ENCODE measurements at regions not wholly inside any gene's neighbourhood (a gene's known extent, or its start where the extent isn't known, plus 50 kb on each side); places are given as distances from the start of the nearest gene placed in this dataset.
"Not testable (repeated sequence)": the region's sequence is repeated elsewhere in the genome, so short reads cannot be mapped to it uniquely, and the experiment has no call there.

- DNase-seq, result no peak
Measured at GRCh38 chr7:108818742-108819141, 249.1 kb downstream of the DNAJB9 start.

DNA sequence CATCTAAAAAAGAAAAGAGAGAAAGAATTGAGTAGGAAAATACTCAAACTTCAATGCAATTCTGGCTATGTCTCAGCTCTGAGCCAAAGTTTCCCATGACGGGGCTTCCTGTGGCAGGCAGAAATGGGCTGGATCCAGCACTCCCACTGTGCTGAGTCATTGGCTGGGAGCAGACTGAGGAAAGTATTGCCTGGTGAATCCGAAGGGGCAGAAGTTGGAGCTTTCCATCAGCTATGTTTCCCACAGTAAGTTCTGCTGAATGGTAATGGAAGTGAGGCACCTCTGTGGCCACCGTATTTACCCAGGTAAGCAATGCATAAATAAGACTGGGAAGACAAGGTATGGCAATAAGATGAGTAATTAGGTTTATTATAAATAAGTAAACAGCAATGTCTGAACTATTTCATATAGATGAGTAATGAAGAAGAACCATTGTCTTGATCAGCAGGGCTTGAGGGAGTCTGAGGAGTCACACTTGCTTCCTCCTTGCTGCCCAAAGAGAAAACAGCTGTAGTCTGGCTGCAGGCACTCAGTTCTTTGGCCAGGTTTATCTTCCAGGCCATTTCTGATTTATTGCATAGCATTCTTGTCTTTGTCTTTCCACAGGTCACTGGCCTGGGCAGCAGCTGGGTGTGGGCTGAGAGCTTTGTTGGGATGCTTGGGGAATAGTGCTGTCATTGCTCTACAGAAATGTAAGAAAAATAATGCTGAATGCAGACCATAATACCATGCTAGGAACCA, 255.3 kb downstream of the DNAJB9 start:
- DNase-seq, result no peak

GRCh38 chr7:108825581-108825909, 255.9 kb downstream of the DNAJB9 start:
- DNase-seq, result no peak

DNA sequence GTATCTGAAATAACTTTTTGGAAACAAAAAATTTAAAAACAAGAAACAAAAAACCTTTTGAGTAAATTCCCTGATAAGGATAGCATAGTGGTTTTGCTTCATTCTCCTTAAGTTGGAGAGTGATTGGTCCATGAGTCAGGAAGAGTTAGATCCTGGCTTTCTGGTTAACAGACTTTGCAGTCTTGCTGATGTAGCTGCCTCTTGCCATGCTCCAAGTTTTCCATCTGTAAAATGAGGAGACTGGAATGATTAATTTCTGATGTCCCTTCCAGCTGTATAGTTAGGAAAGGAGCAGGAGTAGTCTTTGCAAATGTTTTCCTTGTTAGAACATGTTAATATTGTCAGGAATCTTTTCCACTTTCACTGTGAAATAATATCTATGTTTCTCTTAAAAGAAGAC, 266.6 kb downstream of the DNAJB9 start:
- DNase-seq, result no peak

DNA sequence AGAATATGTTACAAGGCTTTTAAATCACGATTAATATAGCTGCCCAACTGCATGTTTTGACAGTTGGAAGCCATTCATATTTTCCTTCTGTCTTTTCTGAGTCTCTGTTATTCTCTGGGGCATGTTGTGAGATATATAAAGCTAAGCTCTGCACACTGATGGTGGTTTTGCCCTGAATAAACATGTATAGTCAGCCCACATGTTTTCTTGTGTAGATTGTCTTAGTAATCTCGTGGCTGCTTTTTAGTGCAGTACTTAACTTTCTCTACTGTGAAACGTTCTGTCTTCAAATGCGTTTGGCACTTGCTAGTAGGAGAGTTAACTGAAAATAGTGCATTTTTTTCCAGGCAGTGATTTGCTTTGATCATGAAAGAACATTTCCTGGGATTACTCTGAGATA, 268.5 kb downstream of the DNAJB9 start:
- no peak for DNase-seq

DNA sequence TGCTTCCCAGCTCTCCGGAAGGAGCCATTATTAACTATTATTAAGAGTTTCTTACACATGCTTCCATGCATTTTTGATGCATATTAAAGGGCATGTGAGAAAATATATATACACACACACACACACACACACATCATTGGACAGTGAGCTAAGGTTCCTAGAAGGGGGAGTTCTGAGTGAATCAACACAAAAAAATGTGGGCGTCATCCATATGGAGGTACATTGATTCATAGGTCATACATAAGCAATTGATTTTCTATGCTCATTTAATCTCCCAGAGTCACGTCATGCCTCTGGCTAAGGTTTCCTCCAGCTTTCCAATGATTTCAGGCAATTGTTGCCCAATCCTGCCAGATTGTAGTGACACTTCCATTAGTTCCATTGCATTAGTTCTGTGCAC, 269.4 kb downstream of the DNAJB9 start:
- no peak for DNase-seq

DNA sequence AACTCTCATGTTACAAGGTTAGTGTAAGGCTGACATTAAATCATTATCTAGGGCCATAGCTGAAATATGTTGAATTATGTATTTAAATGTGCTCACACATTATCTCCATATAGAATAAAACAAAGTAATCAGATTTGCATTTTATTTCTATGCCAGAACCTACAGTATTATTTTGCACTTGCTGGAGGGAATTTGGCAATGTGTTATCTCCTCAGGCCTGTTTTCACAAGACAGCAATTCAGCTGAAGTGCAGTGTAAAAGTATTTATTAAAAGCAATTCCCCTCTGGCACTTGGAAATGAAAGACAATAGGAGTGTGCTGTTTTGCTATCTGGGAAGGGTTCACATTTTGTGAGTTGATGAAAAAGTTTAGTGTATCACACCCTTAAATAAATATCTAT, 276.3 kb downstream of the DNAJB9 start:
- no peak for DNase-seq

- no peak for DNase-seq
Measured at GRCh38 chr7:108846471-108846870, 276.8 kb downstream of the DNAJB9 start.

DNA sequence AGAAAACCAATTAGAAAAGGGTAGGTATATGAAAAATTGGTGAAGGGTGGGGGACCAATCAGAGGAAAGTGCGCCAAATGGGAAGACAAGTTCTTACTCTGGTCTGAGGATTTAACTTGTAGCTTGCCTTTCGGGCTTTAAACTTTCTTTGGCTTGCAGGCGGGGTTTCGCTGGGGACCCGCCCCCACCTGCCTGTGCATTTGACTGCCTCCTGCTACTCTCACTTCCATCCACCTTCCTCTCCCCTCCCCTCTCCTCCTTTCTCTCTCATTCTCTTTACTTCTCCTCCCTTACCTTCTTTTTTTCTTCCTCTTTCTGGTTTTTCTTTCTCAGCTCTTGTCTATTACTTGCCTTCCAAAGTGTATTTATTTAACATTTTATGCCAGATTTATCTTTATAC, 278.8 kb downstream of the DNAJB9 start:
- no peak for DNase-seq

DNA sequence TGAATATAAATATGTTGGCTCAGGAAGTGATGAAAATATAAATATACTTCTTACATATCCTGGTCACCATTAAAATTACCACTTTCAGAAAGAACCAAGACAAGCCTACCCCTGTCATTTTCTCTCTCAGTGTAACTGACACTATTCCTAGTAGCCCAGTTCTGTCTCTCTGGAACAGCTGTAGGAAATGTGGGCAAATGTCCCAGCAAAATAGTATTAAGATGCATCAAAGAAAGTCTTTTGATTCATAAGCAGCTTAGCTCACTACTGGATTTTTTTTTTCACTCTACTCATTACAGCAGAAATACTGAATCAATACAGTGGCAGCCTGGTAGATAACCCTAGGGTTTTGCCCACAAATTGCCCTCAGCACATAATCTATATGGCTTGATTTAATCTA, 290.9 kb downstream of the DNAJB9 start:
- DNase-seq, result no peak

GRCh38 chr7:108861071-108861470, 291.4 kb downstream of the DNAJB9 start:
- no peak for DNase-seq

DNA sequence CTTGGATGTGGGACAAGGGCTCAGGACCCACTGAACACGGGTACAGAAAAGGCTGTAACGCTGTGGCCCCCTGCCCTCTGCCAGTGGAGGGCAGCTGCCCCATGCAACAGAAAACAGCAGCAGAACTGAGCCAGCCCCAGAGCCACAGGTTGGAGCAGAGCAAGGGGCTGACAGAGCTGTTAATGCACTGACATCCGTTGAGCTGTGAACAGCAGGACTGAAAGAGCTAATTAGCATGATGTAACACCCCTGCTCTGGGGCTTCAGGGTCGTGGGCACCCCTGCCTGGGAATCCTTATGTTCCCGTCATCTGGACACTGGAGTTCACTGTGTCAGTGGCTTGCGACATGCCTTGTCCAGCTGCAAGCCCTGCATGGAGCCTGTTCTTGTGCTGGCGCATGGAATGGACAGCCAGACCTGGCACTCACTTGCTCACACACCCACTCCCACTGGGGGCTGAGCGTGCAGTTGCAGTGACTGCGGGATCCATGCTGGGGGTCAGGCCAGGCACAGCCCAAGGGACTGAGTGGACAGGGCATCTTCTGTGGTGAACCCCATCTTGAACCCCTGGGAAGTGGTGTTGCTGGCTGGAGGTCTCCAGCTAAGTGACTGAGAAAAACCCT, 293.7 kb downstream of the DNAJB9 start:
- DNase-seq, result no peak

DNA sequence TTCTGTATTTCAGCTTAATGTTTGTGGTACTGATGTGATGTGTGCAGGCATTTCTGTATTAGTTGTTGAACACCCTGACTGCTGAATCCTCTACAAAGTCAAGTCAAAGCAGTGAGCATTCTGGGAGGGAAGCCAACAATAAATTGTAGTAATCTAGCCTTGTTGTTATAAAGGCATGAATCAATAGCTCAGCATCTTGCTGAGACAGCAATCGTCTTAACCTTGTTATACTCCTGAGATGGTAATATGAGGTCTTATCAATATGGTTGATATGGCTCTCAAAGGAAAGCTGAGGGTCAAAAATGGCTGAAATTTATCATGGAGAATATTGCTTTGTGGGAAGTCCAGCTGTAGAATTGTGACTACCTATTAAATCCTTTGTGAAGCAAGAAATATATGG, 299.4 kb downstream of the DNAJB9 start:
- DNase-seq, result no peak

DNA sequence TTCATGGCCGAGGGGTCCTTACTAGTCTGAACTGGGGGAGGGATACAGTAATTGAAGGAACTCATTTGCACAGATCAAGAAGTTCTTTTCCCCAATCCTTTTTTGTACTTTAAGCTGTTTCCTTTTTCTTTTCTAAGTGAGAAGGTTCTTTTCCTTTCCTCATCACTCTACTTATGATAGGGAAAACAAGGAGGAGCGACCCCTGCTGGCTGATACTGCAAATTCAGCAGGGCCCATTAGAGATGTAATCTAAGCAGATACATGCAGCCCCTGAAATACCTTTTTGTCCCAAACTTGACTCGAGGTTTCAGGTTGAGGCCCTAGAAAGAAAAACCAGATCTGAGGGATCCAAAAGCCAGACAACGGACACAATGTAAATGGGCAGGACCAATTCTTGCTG, 305.5 kb downstream of the DNAJB9 start:
- peak; percentile 57 for DNase-seq

DNA sequence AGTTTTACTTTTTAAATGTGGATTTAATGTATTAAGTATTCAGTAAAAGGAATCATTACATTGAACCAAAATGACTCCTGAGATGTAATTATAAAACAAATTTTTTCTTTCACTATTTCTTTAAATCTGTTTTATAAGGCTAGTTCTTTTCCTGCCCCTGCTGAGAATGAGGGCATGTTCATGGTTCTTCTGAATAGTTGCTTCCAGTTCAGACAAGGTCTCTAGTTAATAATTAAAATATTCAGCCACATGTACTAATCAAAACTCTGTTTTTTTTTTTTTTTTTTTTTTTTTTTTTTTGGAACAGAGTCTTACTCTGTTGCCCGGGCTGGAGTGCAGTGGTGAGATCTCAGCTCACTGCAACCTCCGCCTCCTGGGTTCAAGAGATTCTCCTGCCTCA, 321.2 kb downstream of the DNAJB9 start:
- DNase-seq, result no peak

DNA sequence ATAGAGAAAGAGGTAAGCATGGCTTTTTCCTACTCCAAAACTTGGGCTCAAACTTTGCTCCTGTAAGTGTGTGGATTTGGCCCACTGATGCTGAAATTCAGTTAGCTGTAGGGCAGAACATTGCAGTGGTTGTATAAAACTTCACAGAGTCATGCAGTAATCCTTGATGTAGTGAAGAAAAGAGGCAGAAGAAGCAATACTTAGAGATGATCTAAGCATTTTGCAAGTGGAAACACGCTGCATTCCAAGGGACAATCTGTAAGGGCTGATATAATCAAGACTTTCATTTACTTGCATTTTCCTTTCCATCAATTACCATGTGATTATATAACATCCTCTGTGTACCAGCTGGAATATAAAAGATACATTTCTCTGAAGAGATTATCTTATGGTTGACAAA, 338.8 kb downstream of the DNAJB9 start:
- DNase-seq, result no peak

DNA sequence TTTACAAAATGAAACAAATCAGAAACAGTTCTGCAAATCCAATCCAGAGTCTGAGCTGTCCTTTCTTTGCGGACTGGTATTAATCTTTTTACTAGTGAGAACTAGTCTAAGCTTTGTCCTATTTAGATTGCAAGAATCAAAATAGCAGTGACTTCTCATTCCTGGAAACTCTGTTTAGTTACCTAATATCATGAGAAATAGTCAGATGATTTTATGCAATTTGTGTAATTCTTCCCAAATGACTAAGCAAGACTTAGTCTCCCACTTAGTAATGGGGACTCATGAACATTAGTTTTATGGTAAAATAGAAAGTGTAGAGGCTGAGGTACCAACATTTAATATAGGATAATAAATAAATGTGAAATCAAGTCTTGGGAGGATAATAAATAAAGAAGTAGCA, 341.3 kb downstream of the DNAJB9 start:
- no peak for DNase-seq

GRCh38 chr7:108920490-108920889, 350.8 kb downstream of the DNAJB9 start:
- DNase-seq, result no peak

GRCh38 chr7:108943048-108943447, 373.4 kb downstream of the DNAJB9 start:
- DNase-seq, result not testable (repeated sequence)

DNA sequence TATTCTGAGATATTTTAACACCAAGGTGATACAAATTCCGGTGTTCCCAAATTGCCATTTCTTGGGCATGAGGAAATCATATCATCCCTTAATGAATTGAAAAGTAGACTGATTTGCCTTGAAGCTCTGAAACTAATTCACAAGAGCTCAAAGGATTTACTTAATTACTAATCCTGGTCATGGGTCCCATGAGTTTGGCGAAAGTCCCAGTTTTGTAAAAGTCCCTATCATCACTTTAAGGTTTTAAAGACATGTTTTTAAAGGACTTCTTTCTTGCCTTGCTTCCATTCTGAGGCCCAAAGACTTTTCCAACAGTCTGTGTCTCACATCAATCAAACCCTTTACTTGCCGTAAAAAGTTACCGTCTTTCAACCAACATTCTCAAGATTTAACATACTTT, 377.9 kb downstream of the DNAJB9 start:
- DNase-seq, result no peak

DNA sequence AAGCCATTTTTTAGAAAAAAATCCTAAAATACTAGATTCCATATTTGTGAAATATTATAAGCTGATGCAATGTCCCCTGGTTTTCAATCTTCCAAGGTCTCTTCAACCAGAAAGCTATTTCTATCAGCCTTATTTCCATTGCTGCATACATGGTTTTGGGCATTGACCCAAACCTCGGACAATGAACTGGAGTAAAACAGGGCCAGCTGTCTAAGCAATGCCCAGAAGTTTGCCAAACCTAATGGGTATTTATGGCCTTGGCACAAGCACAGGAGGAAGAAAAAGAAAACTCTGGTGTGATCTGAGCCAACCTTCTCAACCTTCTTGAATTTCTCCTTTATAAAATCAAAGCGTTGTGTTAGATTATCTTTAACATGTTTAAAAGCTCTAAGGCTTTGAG, 402.3 kb downstream of the DNAJB9 start:
- DNase-seq, result no peak

GRCh38 chr7:108973075-108973474, 403.4 kb downstream of the DNAJB9 start:
- no peak for DNase-seq

- DNase-seq, result no peak
Measured at GRCh38 chr7:108974641-108975040, 405.0 kb downstream of the DNAJB9 start.

- no peak for DNase-seq
Measured at GRCh38 chr7:108985037-108985436, 415.4 kb downstream of the DNAJB9 start.

DNA sequence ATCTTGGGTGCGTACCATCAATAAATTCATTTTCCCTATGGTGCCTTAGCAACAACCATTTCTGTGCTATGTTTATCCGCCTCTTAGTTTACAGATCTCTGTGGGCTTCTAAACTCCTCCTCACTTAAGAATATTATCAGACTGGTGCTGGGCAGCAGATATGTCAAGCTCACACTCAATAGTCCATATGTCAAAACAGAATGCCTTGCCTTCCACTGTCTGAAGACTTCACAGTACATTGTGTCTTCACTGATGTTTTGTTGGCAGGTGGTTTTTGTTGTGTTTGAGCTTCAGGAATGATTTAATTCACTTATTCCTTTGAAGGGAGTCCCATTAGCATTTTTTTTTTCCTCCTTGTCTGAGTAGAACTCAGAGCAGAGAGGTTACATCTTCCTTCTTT, 419.6 kb downstream of the DNAJB9 start:
- no peak for DNase-seq

All from NCI-H526 treated with DMSO at 0.1 percent for 48 hours (cell line).